GM12878 (cell line): ENCODE measurements at regions not wholly inside any gene's neighbourhood (a gene's known extent, or its start where the extent isn't known, plus 50 kb on each side); places are given as distances from the start of the nearest gene placed in this dataset.

Experiments used
- ATAC-seq: fragments of 200-7000 bp; cut with Tn5 transposase; 3 replicates; pipeline ENCODE4 v1.9.1; 2020; ENCODE audit warnings: mild to moderate bottlenecking, moderate library complexity
- BruUV-seq: library from RNA; stranded (reverse); fragments of 400-500 nt; replicated peaks from 2 replicates; lab custom pipeline; 2021; lab: Mats Ljungman, UMichigan
- CTCF ChIA-PET: fragments of 300-600 bp; sonication (Branson Sonifier 250); formaldehyde crosslinking; extraction: SDS; loops from one replicate; lab custom pipeline; 2021; ENCODE audit warnings: inconsistent platforms; lab: Yijun Ruan, JAX
- POLR2A ChIA-PET: fragments of 350-600 bp; formaldehyde crosslinking; extraction: SDS; loops from one replicate; lab custom pipeline; 2021; ENCODE audit warnings: inconsistent platforms; lab: Charles Lee
- RAD21 ChIA-PET: fragments of 300-600 bp; sonication (Branson Sonifier 250); formaldehyde crosslinking; loops from one replicate; lab custom pipeline; 2023; ENCODE audit warnings: antibody characterized with exemption; ENCODE audit not compliant: unreplicated experiment; lab: Charles Lee
- SMC1A ChIA-PET: fragments of 300-600 bp; sonication (Branson Sonifier 250); formaldehyde crosslinking; loops from one replicate; lab custom pipeline; 2023; ENCODE audit not compliant: unreplicated experiment, uncharacterized antibody; lab: Charles Lee
- DNase-seq: peaks from one replicate; pipeline ENCODE4 v3.0.0-alpha.2; 2011; ENCODE audit warnings: low read depth, low spot score
- FAIRE-seq: peaks from 3 replicates; lab custom pipeline; 2011; peaks lifted over from hg19 to GRCh38; lab: Jason Lieb, UNC
- H2AFZ ChIP-seq: 2 replicates; pipeline ENCODE4 v1.6.0; 2011; ENCODE audit warnings: low read depth, low read length, control low read depth; ENCODE audit not compliant: control insufficient read depth
- H3K27ac ChIP-seq: 2 replicates; pipeline ENCODE4 v1.5.1; 2011; ENCODE audit warnings: control low read depth; ENCODE audit not compliant: control insufficient read depth, insufficient read depth
- H3K27me3 ChIP-seq, 2 experiments: replicated peaks in 1 of 2; 2 replicates each; pipeline versions ENCODE4 v1.6.0 to v1.6.1; 2011; ENCODE audit warnings: low read length in 1 of 2; ENCODE audit not compliant: control insufficient read depth in 2 of 2, insufficient read depth in 2 of 2
- H3K36me3 ChIP-seq, 2 experiments: 2 replicates each; pipeline ENCODE4 v1.5.1; 2011; ENCODE audit warnings: low read length in 1 of 2; ENCODE audit not compliant: control insufficient read depth in 2 of 2, insufficient read depth in 2 of 2
- H3K4me1 ChIP-seq: 2 replicates; pipeline ENCODE4 v1.6.1; 2011; ENCODE audit warnings: mild to moderate bottlenecking, low read length, moderate library complexity, mixed read lengths; ENCODE audit not compliant: control insufficient read depth, insufficient read depth
- H3K4me2 ChIP-seq: 2 replicates; pipeline ENCODE4 v1.6.0; 2011; ENCODE audit warnings: control low read depth; ENCODE audit not compliant: control insufficient read depth, insufficient read depth
- H3K4me3 ChIP-seq: fragments of 200-600 bp; sonication (generic); 2 replicates; pipeline ENCODE4 v1.5.1; 2016
- H3K79me2 ChIP-seq: 2 replicates; pipeline ENCODE4 v1.6.0; 2011; ENCODE audit warnings: low read length; ENCODE audit not compliant: control insufficient read depth, insufficient read depth
- H3K9ac ChIP-seq: 2 replicates; pipeline ENCODE4 v1.8.0; 2011; ENCODE audit warnings: low read length, control low read depth, mixed read lengths; ENCODE audit not compliant: control insufficient read depth, insufficient read depth
- H3K9me3 ChIP-seq: replicated peaks from 3 replicates; pipeline ENCODE4 v1.5.1; 2011; ENCODE audit warnings: mild to moderate bottlenecking, low read length; ENCODE audit not compliant: control insufficient read depth, insufficient read depth
- H4K20me1 ChIP-seq: 2 replicates; pipeline ENCODE4 v1.6.0; 2011; ENCODE audit not compliant: control insufficient read depth, insufficient read depth
- BHLHE40 ChIP-seq, 2 experiments: fragments of 450-650 bp in 1 of 2; IDR thresholded peaks; 2 replicates each; pipeline ENCODE4 v1.6.1; 2011 to 2017; ENCODE audit warnings: low read depth in 2 of 2, borderline replicate concordance in 1 of 2, improper control_type of control experiment in 1 of 2, low read length in 1 of 2, mild to moderate bottlenecking in 1 of 2
- EP300 ChIP-seq, 2 experiments: fragments of 150-350 bp in 1 of 2; IDR thresholded peaks; 2 replicates each; pipeline ENCODE4 v1.6.1; 2011 to 2012; ENCODE audit warnings: low read depth in 2 of 2, low read length in 2 of 2, borderline replicate concordance in 1 of 2, improper control_type of control experiment in 1 of 2, inconsistent platforms in 1 of 2; ENCODE audit not compliant: control insufficient read depth in 1 of 2
- FOS ChIP-seq: IDR thresholded peaks from 3 replicates; pipeline ENCODE4 v1.6.1; 2011; ENCODE audit warnings: borderline replicate concordance; ENCODE audit not compliant: insufficient read length; ENCODE audit errors: extremely low read depth
- HDAC6 ChIP-seq: fragments of 200-600 bp; sonication (generic); IDR thresholded peaks from one replicate; pipeline ENCODE4 v1.8.0; 2017; ENCODE audit warnings: antibody characterized with exemption; ENCODE audit not compliant: unreplicated experiment
- IRF3 ChIP-seq: fragments of 450-650 bp; IDR thresholded peaks from 2 replicates; pipeline ENCODE4 v1.6.1; 2014; ENCODE audit warnings: mild to moderate bottlenecking
- IRF4 ChIP-seq: IDR thresholded peaks from 2 replicates; pipeline ENCODE4 v1.6.1; 2011; ENCODE audit warnings: low read depth, low read length
- MTA3 ChIP-seq: IDR thresholded peaks from 2 replicates; pipeline ENCODE4 v1.6.1; 2012; ENCODE audit warnings: low read length, inconsistent platforms, borderline replicate concordance
- MXI1 ChIP-seq: fragments of 150-350 bp; IDR thresholded peaks from 2 replicates; pipeline ENCODE4 v1.6.1; 2011; ENCODE audit warnings: low read depth, mild to moderate bottlenecking, inconsistent platforms, low read length, improper control_type of control experiment
- MYC ChIP-seq: IDR thresholded peaks from 2 replicates; pipeline ENCODE4 v1.6.1; 2011; ENCODE audit warnings: mild to moderate bottlenecking, low read length, moderate library complexity, inconsistent platforms; ENCODE audit not compliant: insufficient read depth, insufficient replicate concordance, insufficient read length, severe bottlenecking
- RUNX3 ChIP-seq: IDR thresholded peaks from 2 replicates; pipeline ENCODE4 v1.6.1; 2012; ENCODE audit warnings: low read length, inconsistent platforms
- SKIL ChIP-seq: fragments of 450-650 bp; IDR thresholded peaks from 2 replicates; pipeline ENCODE4 v1.6.1; 2017; ENCODE audit warnings: mild to moderate bottlenecking, low read depth, inconsistent platforms; ENCODE audit not compliant: poor library complexity, severe bottlenecking
- SUPT20H ChIP-seq: IDR thresholded peaks from 2 replicates; pipeline ENCODE4 v1.6.1; 2011; ENCODE audit warnings: low read depth, mild to moderate bottlenecking, low read length, moderate library complexity, borderline replicate concordance; ENCODE audit not compliant: control insufficient read depth
- WRNIP1 ChIP-seq: IDR thresholded peaks from 2 replicates; pipeline ENCODE4 v1.6.1; 2011; ENCODE audit warnings: low read depth, low read length, improper control_type of control experiment, borderline replicate concordance
- ZBED1 ChIP-seq: IDR thresholded peaks from 2 replicates; pipeline ENCODE4 v1.6.1; 2016; ENCODE audit warnings: borderline replicate concordance
- WGBS: methylation state at CpG from one replicate; pipeline ENCODE4 v1.1.6; 2016; ENCODE audit warnings: low lambda C conversion rate; ENCODE audit not compliant: insufficient replicate concordance, insufficient coverage; ENCODE audit errors: missing lambda C conversion rate; 5-methylcytosine and 5-hydroxymethylcytosine counted together
- in situ Hi-C: fragments of 300-500 bp; cut with MboI; formaldehyde crosslinking; loops from 9 replicates; pipeline ENCODE4 v1.14.3; 2018; ENCODE audit warnings: mixed read lengths
- intact Hi-C: fragments of 100-400 bp; cut with micrococcal nuclease; formaldehyde crosslinking; loops from one replicate; pipeline ENCODE4 v1.14.2; 2022; ENCODE audit not compliant: unreplicated experiment
- TF ChIP-seq, protein P1 (sequence below): fragments of 450-650 bp; IDR thresholded peaks from 2 replicates; pipeline ENCODE4 v1.6.1; 2016; ENCODE audit warnings: mild to moderate bottlenecking, moderate library complexity, borderline replicate concordance

DNA sequence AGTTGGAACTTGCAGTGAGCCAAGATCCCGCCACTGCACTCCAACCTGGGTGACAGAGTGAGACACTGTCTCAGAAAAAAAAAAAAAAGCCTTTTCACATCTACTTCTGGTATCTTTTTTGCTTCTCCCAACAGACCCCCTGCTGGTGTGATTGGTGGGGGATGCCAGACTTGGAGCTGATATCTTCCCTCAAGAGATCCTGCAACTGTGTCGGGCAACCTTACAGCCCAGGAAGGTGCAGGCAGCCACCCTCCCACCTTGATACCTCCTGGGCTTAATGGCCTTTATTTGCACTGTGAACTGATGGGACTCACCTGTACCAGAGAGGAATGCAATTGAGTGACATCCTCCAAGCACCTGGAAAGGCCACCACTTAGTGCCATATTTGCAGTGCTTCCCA, 142.3 kb downstream of the RGS9 start (continued):
- TF ChIP-seq ZBED1 (no peak), SUPT20H (no peak), MYC (no peak)

DNA sequence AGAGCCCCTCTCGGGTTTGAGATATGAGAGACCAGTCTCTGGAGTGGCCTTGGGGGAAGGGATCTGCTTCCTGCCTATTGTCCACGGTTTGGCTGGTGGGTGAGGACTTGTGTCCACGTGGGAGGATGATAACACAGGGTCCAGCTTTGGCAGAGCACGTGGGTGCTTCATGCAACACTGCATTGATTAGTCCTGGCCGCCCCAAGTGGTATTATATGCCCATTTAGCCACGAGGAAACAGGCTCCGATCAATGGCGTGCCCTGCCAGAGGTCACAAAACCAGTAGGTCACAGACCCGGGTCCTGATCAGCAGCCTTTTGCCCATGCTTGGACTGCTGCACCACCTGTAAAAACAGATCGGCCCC, 141.6 kb downstream of the RGS9 start:
- WGBS, result 21% methylated on average over 10 of the region's 10 CpGs
- ChIA-PET CTCF (no interaction called here), SMC1A (no interaction called here), RAD21 (no interaction called here), POLR2A (interaction anchor here (0.6 kb wide), 1 partner anchor 738 kb away, joined by 3 read pairs; no protein-coding TSS in a partner anchor)
- FAIRE-seq, result no peak
- Histone ChIP-seq H3K79me2 (no peaks in the 10 kb centered on the region), H4K20me1 (no peaks in the 10 kb centered on the region), H3K27ac (no peak overlapping the region), H2AFZ (no peak overlapping the region), H3K27me3 (no peaks in the 10 kb centered on the region; a peak in 2 of 4 replicates), H3K4me3 (no peak overlapping the region), H3K36me3 (no peaks in the 10 kb centered on the region), H3K4me2 (no peak overlapping the region), H3K9me3 (no peaks in the 10 kb centered on the region), H3K9ac (no peak overlapping the region), H3K4me1 (no peaks in the 10 kb centered on the region)
- no peak for ATAC-seq
- no TSS peak for BruUV-seq
- no peak for DNase-seq
- in situ Hi-C loops, result loop anchor here (25.0 kb wide), 1 partner anchor 708 kb away; no protein-coding TSS in a partner anchor
- intact Hi-C loops, result no loop called here
- TF ChIP-seq IRF4 (no peak), SKIL (no peak), FOS (no peak), WRNIP1 (no peak), EP300 (IDR thresholded peaks at IDR 0.05; ENCODE audit: borderline replicate concordance in 1 of 2, control insufficient read depth in 1 of 2, low read depth in 2 of 2, low read length in 2 of 2) (no peak), MTA3 (no peak), IRF3 (no peak), RUNX3 (no peak), HDAC6 (no peak), BHLHE40 (IDR thresholded peaks at IDR 0.05; ENCODE audit: borderline replicate concordance in 1 of 2, low read depth in 2 of 2, low read length in 1 of 2) (no peak), MXI1 (no peak)
- TF ChIP-seq, protein P1, sequence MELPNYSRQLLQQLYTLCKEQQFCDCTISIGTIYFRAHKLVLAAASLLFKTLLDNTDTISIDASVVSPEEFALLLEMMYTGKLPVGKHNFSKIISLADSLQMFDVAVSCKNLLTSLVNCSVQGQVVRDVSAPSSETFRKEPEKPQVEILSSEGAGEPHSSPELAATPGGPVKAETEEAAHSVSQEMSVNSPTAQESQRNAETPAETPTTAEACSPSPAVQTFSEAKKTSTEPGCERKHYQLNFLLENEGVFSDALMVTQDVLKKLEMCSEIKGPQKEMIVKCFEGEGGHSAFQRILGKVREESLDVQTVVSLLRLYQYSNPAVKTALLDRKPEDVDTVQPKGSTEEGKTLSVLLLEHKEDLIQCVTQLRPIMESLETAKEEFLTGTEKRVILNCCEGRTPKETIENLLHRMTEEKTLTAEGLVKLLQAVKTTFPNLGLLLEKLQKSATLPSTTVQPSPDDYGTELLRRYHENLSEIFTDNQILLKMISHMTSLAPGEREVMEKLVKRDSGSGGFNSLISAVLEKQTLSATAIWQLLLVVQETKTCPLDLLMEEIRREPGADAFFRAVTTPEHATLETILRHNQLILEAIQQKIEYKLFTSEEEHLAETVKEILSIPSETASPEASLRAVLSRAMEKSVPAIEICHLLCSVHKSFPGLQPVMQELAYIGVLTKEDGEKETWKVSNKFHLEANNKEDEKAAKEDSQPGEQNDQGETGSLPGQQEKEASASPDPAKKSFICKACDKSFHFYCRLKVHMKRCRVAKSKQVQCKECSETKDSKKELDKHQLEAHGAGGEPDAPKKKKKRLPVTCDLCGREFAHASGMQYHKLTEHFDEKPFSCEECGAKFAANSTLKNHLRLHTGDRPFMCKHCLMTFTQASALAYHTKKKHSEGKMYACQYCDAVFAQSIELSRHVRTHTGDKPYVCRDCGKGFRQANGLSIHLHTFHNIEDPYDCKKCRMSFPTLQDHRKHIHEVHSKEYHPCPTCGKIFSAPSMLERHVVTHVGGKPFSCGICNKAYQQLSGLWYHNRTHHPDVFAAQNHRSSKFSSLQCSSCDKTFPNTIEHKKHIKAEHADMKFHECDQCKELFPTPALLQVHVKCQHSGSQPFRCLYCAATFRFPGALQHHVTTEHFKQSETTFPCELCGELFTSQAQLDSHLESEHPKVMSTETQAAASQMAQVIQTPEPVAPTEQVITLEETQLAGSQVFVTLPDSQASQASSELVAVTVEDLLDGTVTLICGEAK, result no peak
